GM23338 (cell line): ENCODE measurements at regions not wholly inside any gene's neighbourhood (a gene's known extent, or its start where the extent isn't known, plus 50 kb on each side); places are given as distances from the start of the nearest gene placed in this dataset.

Source experiments
- ATAC-seq: fragments of 200-7000 bp; cut with Tn5 transposase; 3 replicates; pipeline ENCODE4 v1.9.1; 2020
- DNase-seq: peaks from one replicate; pipeline ENCODE4 v3.0.0-alpha.2; 2015; ENCODE audit warnings: low spot score
- H2AFZ ChIP-seq: fragments of 200-600 bp; sonication (generic); 2 replicates; pipeline ENCODE4 v1.8.0; 2016; ENCODE audit warnings: antibody characterized with exemption, mild to moderate bottlenecking, moderate library complexity
- H3F3A ChIP-seq: fragments of 200-600 bp; sonication (generic); replicated peaks from 2 replicates; pipeline ENCODE4 v1.8.0; 2017; ENCODE audit warnings: antibody characterized with exemption, mixed run types, low read depth
- H3K27ac ChIP-seq: fragments of 200-600 bp; sonication (generic); 2 replicates; pipeline ENCODE4 v1.6.1; 2016; ENCODE audit warnings: low read depth
- H3K27me3 ChIP-seq: fragments of 200-600 bp; sonication (generic); 2 replicates; pipeline ENCODE4 v1.8.0; 2016; ENCODE audit warnings: mild to moderate bottlenecking, mixed run types, moderate library complexity; ENCODE audit not compliant: insufficient read depth
- H3K36me3 ChIP-seq: fragments of 200-600 bp; sonication (generic); 2 replicates; pipeline ENCODE4 v1.8.0; 2016; ENCODE audit warnings: mild to moderate bottlenecking; ENCODE audit not compliant: insufficient read depth
- H3K4me1 ChIP-seq: fragments of 200-600 bp; sonication (generic); 2 replicates; pipeline ENCODE4 v1.8.0; 2016; ENCODE audit warnings: mild to moderate bottlenecking, moderate library complexity; ENCODE audit not compliant: insufficient read depth
- H3K4me2 ChIP-seq: fragments of 200-600 bp; sonication (generic); 2 replicates; pipeline ENCODE4 v1.7.1; 2017; ENCODE audit warnings: mixed run types
- H3K4me3 ChIP-seq: fragments of 200-600 bp; sonication (generic); 2 replicates; pipeline ENCODE4 v1.6.1; 2016; ENCODE audit warnings: mixed run types
- H3K79me2 ChIP-seq: fragments of 200-600 bp; sonication (generic); replicated peaks from 2 replicates; pipeline ENCODE4 v1.8.0; 2017; ENCODE audit warnings: mild to moderate bottlenecking; ENCODE audit not compliant: insufficient read depth
- H3K9me2 ChIP-seq: fragments of 200-600 bp; sonication (generic); 2 replicates; pipeline ENCODE4 v1.8.0; 2017; ENCODE audit not compliant: insufficient read depth
- H4K20me1 ChIP-seq: fragments of 200-600 bp; sonication (generic); replicated peaks from 2 replicates; pipeline ENCODE4 v1.8.0; 2017; ENCODE audit warnings: mild to moderate bottlenecking; ENCODE audit not compliant: insufficient read depth
- H3K27ac Mint-ChIP-seq: 2 replicates; pipeline ENCODE4 v1.8.0; 2020; ENCODE audit warnings: inconsistent platforms, mild to moderate bottlenecking, moderate library complexity, mixed read lengths
- H3K27me3 Mint-ChIP-seq: 3 replicates; pipeline ENCODE4 v1.8.0; 2022; ENCODE audit warnings: low read depth, mild to moderate bottlenecking, moderate library complexity, mixed read lengths, inconsistent platforms; ENCODE audit not compliant: insufficient read depth, poor library complexity
- H3K36me3 Mint-ChIP-seq: 3 replicates; pipeline ENCODE4 v1.8.0; 2021; ENCODE audit warnings: low read depth, mild to moderate bottlenecking, inconsistent platforms, moderate library complexity, mixed read lengths
- H3K4me1 Mint-ChIP-seq: 3 replicates; pipeline ENCODE4 v1.8.0; 2020; ENCODE audit warnings: mild to moderate bottlenecking, inconsistent platforms, mixed read lengths
- H3K4me3 Mint-ChIP-seq: 3 replicates; pipeline ENCODE4 v1.8.0; 2021; ENCODE audit warnings: moderate library complexity, mild to moderate bottlenecking, inconsistent platforms, mixed read lengths
- H3K9me3 Mint-ChIP-seq: 3 replicates; pipeline ENCODE4 v1.8.0; 2020; ENCODE audit warnings: moderate library complexity, mild to moderate bottlenecking, inconsistent platforms, mixed read lengths
- CREB1 ChIP-seq: fragments of 250-450 bp; sonication (Bioruptor Pico); IDR thresholded peaks from 2 replicates; pipeline ENCODE4 v1.5.0; 2020; ENCODE audit warnings: low read depth, mild to moderate bottlenecking, moderate library complexity
- EZH2 ChIP-seq: fragments of 200-600 bp; sonication (generic); IDR thresholded peaks from one replicate; pipeline ENCODE4 v1.8.0; 2017; ENCODE audit warnings: antibody characterized with exemption, mild to moderate bottlenecking, low read depth; ENCODE audit not compliant: unreplicated experiment
- EZH2phosphoT487 ChIP-seq: fragments of 200-600 bp; sonication (generic); IDR thresholded peaks from one replicate; pipeline ENCODE4 v1.8.1; 2018; ENCODE audit warnings: antibody characterized with exemption; ENCODE audit not compliant: unreplicated experiment
- JUNB ChIP-seq: IDR thresholded peaks from one replicate; pipeline ENCODE4 v1.6.1; 2016; ENCODE audit warnings: antibody characterized with exemption; ENCODE audit not compliant: unreplicated experiment
- NANOG ChIP-seq: IDR thresholded peaks from 2 replicates; pipeline ENCODE4 v1.6.1; 2016; ENCODE audit warnings: antibody characterized with exemption, borderline replicate concordance
- POLR2AphosphoS5 ChIP-seq: IDR thresholded peaks from 2 replicates; pipeline ENCODE4 v1.6.1; 2016; ENCODE audit warnings: antibody characterized with exemption, low read depth
- STAT1 ChIP-seq: IDR thresholded peaks from one replicate; pipeline ENCODE4 v1.6.1; 2016; ENCODE audit warnings: antibody characterized with exemption; ENCODE audit not compliant: unreplicated experiment
- ZNF114 ChIP-seq: fragments of 250-450 bp; sonication (Bioruptor Pico); IDR thresholded peaks from 2 replicates; pipeline ENCODE4 v1.5.0; 2020; ENCODE audit warnings: mild to moderate bottlenecking, moderate library complexity
- ZNF331 ChIP-seq: fragments of 250-450 bp; sonication (Bioruptor Pico); IDR thresholded peaks from 2 replicates; pipeline ENCODE4 v1.5.0; 2020; ENCODE audit warnings: low read depth, mild to moderate bottlenecking, moderate library complexity
- TF ChIP-seq, protein P1 (sequence below): fragments of 250-450 bp; sonication (Bioruptor Pico); IDR thresholded peaks from 2 replicates; pipeline ENCODE4 v1.5.0; 2020; ENCODE audit warnings: mild to moderate bottlenecking, moderate library complexity
- TF ChIP-seq, protein P2 (sequence below): IDR thresholded peaks from one replicate; pipeline ENCODE4 v1.6.1; 2018; ENCODE audit warnings: antibody characterized with exemption; ENCODE audit not compliant: unreplicated experiment
- TF ChIP-seq, protein P3 (sequence below): IDR thresholded peaks from 2 replicates; pipeline ENCODE4 v1.6.1; 2016; ENCODE audit warnings: antibody characterized with exemption
- TF ChIP-seq, protein P4 (sequence below), 2 experiments: fragments of 200-600 bp in 1 of 2; sonication (generic) in 1 of 2; conservative IDR thresholded peaks; 2 replicates each; pipeline versions ENCODE4 v1.5.1 to v1.6.1; 2016 to 2017; ENCODE audit warnings: antibody characterized with exemption in 2 of 2, low read depth in 2 of 2, mild to moderate bottlenecking in 2 of 2, moderate library complexity in 1 of 2

DNA sequence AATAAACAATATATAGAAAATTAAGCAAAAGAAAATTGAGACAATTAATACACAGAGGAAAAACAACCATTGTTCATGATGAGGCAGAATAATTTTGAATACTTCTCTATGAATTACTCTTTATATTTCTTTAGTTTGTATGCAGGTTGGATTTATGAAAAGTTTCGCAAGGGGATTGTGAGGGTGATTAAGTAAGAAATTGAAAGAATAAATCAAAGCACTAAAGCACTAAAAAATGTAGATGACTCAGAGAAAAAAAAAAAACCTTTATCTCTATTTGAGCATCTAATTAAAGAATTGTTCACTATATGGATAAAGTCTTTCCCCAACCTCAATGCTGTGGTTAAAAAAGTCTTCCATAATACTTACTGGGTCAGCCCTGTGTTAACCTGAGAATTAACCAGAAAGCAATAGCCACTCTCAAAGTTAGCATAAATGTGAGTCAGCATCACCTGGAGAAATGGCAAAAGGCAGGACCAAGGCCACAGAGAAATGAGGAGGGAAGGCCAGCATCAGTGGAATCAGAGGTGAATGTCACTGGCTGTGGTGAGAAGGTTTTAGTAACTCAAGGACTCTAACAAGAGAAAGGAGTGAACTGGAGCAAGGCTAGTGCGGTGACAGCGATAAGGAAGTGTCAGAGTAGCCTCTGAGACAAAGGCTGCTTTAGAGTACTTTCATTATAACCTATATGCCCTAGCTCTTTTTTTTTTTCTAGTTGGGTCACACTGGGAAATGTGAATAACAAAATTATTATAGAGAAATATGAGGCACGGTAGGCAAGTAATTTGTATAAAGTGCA lies 310.4 kb downstream of the KCNC2 start:
- 0 out of 2 replicates have a peak overlapping the region, but pooled peaks have one; percentile 28 for H2AFZ ChIP-seq
- no peaks in the 10 kb centered on the region for H3F3A ChIP-seq
- H3K4me1 ChIP-seq = no peaks in the 10 kb centered on the region
- H3K79me2 ChIP-seq = no peaks in the 10 kb centered on the region
- Mint-ChIP-seq H3K4me3 (no peak overlapping the region), H3K9me3 (no peaks in the 10 kb centered on the region), H3K36me3 (no peaks in the 10 kb centered on the region), H3K27me3 (no peaks in the 10 kb centered on the region), H3K4me1 (peaks cover 7% of the 10 kb centered on the region), H3K27ac (no peak overlapping the region)
- H3K4me2 ChIP-seq = no peak overlapping the region
- DNase-seq (no peak), ATAC-seq (no peak)
- no peak overlapping the region for H3K4me3 ChIP-seq
- no peak overlapping the region for H3K27ac ChIP-seq
- no peaks in the 10 kb centered on the region for H3K9me2 ChIP-seq
- H3K36me3 ChIP-seq = no peaks in the 10 kb centered on the region
- no peaks in the 10 kb centered on the region for H4K20me1 ChIP-seq
- no peaks in the 10 kb centered on the region for H3K27me3 ChIP-seq
- TF ChIP-seq POLR2AphosphoS5 (no peak), ZNF331 (CRISPR knock-in tag) (no peak), EZH2 (no peak), JUNB (no peak), EZH2phosphoT487 (no peak), CREB1 (CRISPR knock-in tag) (no peak), STAT1 (no peak), ZNF114 (no peak), NANOG (no peak)
- TF ChIP-seq, protein P1, sequence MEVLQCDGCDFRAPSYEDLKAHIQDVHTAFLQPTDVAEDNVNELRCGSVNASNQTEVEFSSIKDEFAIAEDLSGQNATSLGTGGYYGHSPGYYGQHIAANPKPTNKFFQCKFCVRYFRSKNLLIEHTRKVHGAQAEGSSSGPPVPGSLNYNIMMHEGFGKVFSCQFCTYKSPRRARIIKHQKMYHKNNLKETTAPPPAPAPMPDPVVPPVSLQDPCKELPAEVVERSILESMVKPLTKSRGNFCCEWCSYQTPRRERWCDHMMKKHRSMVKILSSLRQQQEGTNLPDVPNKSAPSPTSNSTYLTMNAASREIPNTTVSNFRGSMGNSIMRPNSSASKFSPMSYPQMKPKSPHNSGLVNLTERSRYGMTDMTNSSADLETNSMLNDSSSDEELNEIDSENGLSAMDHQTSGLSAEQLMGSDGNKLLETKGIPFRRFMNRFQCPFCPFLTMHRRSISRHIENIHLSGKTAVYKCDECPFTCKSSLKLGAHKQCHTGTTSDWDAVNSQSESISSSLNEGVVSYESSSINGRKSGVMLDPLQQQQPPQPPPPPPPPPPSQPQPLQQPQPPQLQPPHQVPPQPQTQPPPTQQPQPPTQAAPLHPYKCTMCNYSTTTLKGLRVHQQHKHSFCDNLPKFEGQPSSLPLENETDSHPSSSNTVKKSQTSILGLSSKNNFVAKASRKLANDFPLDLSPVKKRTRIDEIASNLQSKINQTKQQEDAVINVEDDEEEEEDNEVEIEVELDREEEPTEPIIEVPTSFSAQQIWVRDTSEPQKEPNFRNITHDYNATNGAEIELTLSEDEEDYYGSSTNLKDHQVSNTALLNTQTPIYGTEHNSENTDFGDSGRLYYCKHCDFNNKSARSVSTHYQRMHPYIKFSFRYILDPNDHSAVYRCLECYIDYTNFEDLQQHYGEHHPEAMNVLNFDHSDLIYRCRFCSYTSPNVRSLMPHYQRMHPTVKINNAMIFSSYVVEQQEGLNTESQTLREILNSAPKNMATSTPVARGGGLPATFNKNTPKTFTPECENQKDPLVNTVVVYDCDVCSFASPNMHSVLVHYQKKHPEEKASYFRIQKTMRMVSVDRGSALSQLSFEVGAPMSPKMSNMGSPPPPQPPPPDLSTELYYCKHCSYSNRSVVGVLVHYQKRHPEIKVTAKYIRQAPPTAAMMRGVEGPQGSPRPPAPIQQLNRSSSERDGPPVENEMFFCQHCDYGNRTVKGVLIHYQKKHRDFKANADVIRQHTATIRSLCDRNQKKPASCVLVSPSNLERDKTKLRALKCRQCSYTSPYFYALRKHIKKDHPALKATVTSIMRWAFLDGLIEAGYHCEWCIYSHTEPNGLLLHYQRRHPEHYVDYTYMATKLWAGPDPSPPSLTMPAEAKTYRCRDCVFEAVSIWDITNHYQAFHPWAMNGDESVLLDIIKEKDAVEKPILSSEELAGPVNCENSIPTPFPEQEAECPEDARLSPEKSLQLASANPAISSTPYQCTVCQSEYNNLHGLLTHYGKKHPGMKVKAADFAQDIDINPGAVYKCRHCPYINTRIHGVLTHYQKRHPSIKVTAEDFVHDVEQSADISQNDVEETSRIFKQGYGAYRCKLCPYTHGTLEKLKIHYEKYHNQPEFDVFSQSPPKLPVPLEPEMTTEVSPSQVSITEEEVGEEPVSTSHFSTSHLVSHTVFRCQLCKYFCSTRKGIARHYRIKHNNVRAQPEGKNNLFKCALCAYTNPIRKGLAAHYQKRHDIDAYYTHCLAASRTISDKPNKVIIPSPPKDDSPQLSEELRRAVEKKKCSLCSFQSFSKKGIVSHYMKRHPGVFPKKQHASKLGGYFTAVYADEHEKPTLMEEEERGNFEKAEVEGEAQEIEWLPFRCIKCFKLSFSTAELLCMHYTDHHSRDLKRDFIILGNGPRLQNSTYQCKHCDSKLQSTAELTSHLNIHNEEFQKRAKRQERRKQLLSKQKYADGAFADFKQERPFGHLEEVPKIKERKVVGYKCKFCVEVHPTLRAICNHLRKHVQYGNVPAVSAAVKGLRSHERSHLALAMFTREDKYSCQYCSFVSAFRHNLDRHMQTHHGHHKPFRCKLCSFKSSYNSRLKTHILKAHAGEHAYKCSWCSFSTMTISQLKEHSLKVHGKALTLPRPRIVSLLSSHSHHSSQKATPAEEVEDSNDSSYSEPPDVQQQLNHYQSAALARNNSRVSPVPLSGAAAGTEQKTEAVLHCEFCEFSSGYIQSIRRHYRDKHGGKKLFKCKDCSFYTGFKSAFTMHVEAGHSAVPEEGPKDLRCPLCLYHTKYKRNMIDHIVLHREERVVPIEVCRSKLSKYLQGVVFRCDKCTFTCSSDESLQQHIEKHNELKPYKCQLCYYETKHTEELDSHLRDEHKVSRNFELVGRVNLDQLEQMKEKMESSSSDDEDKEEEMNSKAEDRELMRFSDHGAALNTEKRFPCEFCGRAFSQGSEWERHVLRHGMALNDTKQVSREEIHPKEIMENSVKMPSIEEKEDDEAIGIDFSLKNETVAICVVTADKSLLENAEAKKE (CRISPR knock-in tag) = no peak
- TF ChIP-seq, protein P2, sequence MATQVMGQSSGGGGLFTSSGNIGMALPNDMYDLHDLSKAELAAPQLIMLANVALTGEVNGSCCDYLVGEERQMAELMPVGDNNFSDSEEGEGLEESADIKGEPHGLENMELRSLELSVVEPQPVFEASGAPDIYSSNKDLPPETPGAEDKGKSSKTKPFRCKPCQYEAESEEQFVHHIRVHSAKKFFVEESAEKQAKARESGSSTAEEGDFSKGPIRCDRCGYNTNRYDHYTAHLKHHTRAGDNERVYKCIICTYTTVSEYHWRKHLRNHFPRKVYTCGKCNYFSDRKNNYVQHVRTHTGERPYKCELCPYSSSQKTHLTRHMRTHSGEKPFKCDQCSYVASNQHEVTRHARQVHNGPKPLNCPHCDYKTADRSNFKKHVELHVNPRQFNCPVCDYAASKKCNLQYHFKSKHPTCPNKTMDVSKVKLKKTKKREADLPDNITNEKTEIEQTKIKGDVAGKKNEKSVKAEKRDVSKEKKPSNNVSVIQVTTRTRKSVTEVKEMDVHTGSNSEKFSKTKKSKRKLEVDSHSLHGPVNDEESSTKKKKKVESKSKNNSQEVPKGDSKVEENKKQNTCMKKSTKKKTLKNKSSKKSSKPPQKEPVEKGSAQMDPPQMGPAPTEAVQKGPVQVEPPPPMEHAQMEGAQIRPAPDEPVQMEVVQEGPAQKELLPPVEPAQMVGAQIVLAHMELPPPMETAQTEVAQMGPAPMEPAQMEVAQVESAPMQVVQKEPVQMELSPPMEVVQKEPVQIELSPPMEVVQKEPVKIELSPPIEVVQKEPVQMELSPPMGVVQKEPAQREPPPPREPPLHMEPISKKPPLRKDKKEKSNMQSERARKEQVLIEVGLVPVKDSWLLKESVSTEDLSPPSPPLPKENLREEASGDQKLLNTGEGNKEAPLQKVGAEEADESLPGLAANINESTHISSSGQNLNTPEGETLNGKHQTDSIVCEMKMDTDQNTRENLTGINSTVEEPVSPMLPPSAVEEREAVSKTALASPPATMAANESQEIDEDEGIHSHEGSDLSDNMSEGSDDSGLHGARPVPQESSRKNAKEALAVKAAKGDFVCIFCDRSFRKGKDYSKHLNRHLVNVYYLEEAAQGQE = no peak
- TF ChIP-seq, protein P3, sequence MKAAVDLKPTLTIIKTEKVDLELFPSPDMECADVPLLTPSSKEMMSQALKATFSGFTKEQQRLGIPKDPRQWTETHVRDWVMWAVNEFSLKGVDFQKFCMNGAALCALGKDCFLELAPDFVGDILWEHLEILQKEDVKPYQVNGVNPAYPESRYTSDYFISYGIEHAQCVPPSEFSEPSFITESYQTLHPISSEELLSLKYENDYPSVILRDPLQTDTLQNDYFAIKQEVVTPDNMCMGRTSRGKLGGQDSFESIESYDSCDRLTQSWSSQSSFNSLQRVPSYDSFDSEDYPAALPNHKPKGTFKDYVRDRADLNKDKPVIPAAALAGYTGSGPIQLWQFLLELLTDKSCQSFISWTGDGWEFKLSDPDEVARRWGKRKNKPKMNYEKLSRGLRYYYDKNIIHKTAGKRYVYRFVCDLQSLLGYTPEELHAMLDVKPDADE = no peak
- TF ChIP-seq, protein P4, sequence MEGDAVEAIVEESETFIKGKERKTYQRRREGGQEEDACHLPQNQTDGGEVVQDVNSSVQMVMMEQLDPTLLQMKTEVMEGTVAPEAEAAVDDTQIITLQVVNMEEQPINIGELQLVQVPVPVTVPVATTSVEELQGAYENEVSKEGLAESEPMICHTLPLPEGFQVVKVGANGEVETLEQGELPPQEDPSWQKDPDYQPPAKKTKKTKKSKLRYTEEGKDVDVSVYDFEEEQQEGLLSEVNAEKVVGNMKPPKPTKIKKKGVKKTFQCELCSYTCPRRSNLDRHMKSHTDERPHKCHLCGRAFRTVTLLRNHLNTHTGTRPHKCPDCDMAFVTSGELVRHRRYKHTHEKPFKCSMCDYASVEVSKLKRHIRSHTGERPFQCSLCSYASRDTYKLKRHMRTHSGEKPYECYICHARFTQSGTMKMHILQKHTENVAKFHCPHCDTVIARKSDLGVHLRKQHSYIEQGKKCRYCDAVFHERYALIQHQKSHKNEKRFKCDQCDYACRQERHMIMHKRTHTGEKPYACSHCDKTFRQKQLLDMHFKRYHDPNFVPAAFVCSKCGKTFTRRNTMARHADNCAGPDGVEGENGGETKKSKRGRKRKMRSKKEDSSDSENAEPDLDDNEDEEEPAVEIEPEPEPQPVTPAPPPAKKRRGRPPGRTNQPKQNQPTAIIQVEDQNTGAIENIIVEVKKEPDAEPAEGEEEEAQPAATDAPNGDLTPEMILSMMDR (conservative IDR thresholded peaks at IDR 0.05; ENCODE audit: low read depth in 2 of 2) = no peak
